DOHH2 (cell line): ENCODE measurements at regions not wholly inside any gene's neighbourhood (a gene's known extent, or its start where the extent isn't known, plus 50 kb on each side); places are given as distances from the start of the nearest gene placed in this dataset.
"Not testable (repeated sequence)": the region's sequence is repeated elsewhere in the genome, so short reads cannot be mapped to it uniquely, and the experiment has no call there.

Experiments used
- CTCF ChIP-seq: fragments of 200-600 bp; sonication (generic); IDR thresholded peaks from one replicate; pipeline ENCODE4 v1.5.1; 2014; ENCODE audit warnings: antibody characterized with exemption, mild to moderate bottlenecking, low read depth, low read length; ENCODE audit not compliant: poor library complexity, severe bottlenecking
- EZH2phosphoT487 ChIP-seq: fragments of 200-600 bp; sonication (generic); IDR thresholded peaks from 2 replicates; pipeline ENCODE4 v1.6.1; 2017; ENCODE audit warnings: borderline replicate concordance, mild to moderate bottlenecking, antibody characterized with exemption, low read length, moderate library complexity, mixed read lengths

- TF ChIP-seq CTCF, EZH2phosphoT487: not testable (repeated sequence)
Measured at GRCh38 chr1:56118676-56119075, 460.7 kb downstream of the PLPP3 start.
